GM21381 (cell line): ENCODE measurements at regions not wholly inside any gene's neighbourhood (a gene's known extent, or its start where the extent isn't known, plus 50 kb on each side); places are given as distances from the start of the nearest gene placed in this dataset.
"Not testable (repeated sequence)": the region's sequence is repeated elsewhere in the genome, so short reads cannot be mapped to it uniquely, and the experiment has no call there.

Source experiments
- ATAC-seq: cut with Tn5 transposase; IDR thresholded peaks from one replicate; pipeline ENCODE4 v1.9.1; 2021; ENCODE audit warnings: mild to moderate bottlenecking, moderate library complexity; ENCODE audit not compliant: unreplicated experiment

- no peak for ATAC-seq
Measured at GRCh38 chr3:124043023-124043422, 51.1 kb upstream of the ROPN1 start.

- no peak for ATAC-seq
Measured at GRCh38 chr3:124044956-124045355, 53.0 kb upstream of the ROPN1 start.

- ATAC-seq: no peak
Measured at GRCh38 chr3:124048967-124049798, 57.3 kb upstream of the ROPN1 start.

GRCh38 chr3:124051636-124052035, 59.7 kb upstream of the ROPN1 start:
- no peak for ATAC-seq

GRCh38 chr3:124053871-124054270, 61.9 kb upstream of the ROPN1 start:
- ATAC-seq: no peak

GRCh38 chr3:124056846-124057245, 64.9 kb upstream of the ROPN1 start:
- ATAC-seq: no peak

GRCh38 chr3:124057420-124057819, 65.5 kb upstream of the ROPN1 start:
- no peak for ATAC-seq

GRCh38 chr3:124059580-124059979, 67.7 kb upstream of the ROPN1 start:
- ATAC-seq: no peak

- no peak for ATAC-seq
Measured at GRCh38 chr3:124063197-124063909, 71.4 kb upstream of the ROPN1 start.

- no peak for ATAC-seq
Measured at GRCh38 chr3:124064050-124064449, 72.1 kb upstream of the ROPN1 start.

GRCh38 chr3:124066543-124066942, 74.6 kb upstream of the ROPN1 start:
- not testable (repeated sequence) for ATAC-seq

- ATAC-seq: not testable (repeated sequence)
Measured at GRCh38 chr3:124069706-124070105, 77.8 kb upstream of the ROPN1 start.

- not testable (repeated sequence) for ATAC-seq
Measured at GRCh38 chr3:124075090-124075489, 83.2 kb upstream of the ROPN1 start.

- no peak for ATAC-seq
Measured at GRCh38 chr3:124075753-124076152, 83.8 kb upstream of the ROPN1 start.

GRCh38 chr3:124076235-124076634, 84.3 kb upstream of the ROPN1 start:
- no peak for ATAC-seq

- no peak for ATAC-seq
Measured at GRCh38 chr3:124078953-124079911, 87.3 kb upstream of the ROPN1 start.

- ATAC-seq: no peak
Measured at GRCh38 chr3:124079912-124080276, 88.0 kb upstream of the ROPN1 start.

- ATAC-seq: no peak
Measured at GRCh38 chr3:124082343-124082742, 90.4 kb upstream of the ROPN1 start.

- ATAC-seq: no peak
Measured at GRCh38 chr3:124084022-124084881, 92.3 kb upstream of the ROPN1 start.

GRCh38 chr3:124088801-124089200, 96.9 kb upstream of the ROPN1 start:
- ATAC-seq: no peak
